PC-3 (cell line): ENCODE measurements at regions not wholly inside any gene's neighbourhood (a gene's known extent, or its start where the extent isn't known, plus 50 kb on each side); places are given as distances from the start of the nearest gene placed in this dataset.

ENCODE experiments used
- EZH2 ChIP-seq: fragments of 300-600 bp; sonication (generic); IDR thresholded peaks from one replicate; pipeline ENCODE4 v1.6.1; 2017; ENCODE audit warnings: antibody characterized with exemption, mild to moderate bottlenecking, low read length; ENCODE audit not compliant: unreplicated experiment
- TF ChIP-seq, protein P1 (sequence below): fragments of 300-600 bp; sonication (generic); conservative IDR thresholded peaks from 2 replicates; pipeline ENCODE4 v1.5.1; 2017; ENCODE audit warnings: antibody characterized with exemption, low read depth, mild to moderate bottlenecking, low read length

DNA sequence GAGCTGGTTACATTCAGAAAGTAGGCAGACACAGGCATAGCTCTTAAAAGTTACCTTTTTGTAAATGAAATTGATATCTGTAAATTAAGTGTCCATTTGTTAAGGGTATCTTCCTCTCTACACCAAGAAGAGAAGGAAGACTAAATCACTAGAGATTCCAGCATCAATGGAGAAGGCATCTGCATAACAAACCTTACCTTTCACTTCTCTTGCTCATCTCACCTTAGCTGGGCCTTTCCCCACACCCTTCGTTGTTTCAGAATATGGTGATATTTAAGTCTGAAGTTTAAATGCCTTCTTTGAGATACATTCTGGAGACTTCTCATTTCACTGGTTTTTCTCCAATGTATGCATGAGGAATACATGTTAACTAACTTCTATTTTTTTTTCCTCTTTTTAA lies 54.5 kb upstream of the TGFBR2 start:
- TF ChIP-seq, protein P1, sequence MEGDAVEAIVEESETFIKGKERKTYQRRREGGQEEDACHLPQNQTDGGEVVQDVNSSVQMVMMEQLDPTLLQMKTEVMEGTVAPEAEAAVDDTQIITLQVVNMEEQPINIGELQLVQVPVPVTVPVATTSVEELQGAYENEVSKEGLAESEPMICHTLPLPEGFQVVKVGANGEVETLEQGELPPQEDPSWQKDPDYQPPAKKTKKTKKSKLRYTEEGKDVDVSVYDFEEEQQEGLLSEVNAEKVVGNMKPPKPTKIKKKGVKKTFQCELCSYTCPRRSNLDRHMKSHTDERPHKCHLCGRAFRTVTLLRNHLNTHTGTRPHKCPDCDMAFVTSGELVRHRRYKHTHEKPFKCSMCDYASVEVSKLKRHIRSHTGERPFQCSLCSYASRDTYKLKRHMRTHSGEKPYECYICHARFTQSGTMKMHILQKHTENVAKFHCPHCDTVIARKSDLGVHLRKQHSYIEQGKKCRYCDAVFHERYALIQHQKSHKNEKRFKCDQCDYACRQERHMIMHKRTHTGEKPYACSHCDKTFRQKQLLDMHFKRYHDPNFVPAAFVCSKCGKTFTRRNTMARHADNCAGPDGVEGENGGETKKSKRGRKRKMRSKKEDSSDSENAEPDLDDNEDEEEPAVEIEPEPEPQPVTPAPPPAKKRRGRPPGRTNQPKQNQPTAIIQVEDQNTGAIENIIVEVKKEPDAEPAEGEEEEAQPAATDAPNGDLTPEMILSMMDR, result no peak
- no peak for TF ChIP-seq EZH2
